HG02759 (cell line): ENCODE measurements at regions not wholly inside any gene's neighbourhood (a gene's known extent, or its start where the extent isn't known, plus 50 kb on each side); places are given as distances from the start of the nearest gene placed in this dataset.
A peak's percentile ranks its signal among the peaks of the same experiment; 100 is the strongest.
"Not testable (repeated sequence)": the region's sequence is repeated elsewhere in the genome, so short reads cannot be mapped to it uniquely, and the experiment has no call there.

ENCODE experiments used
- ATAC-seq: cut with Tn5 transposase; IDR thresholded peaks from one replicate; pipeline ENCODE4 v1.9.1; 2021; ENCODE audit warnings: mild to moderate bottlenecking, moderate library complexity; ENCODE audit not compliant: unreplicated experiment

GRCh38 chr9:71286146-71286545 lies 164.7 kb upstream of the TRPM3 start:
- no peak for ATAC-seq

DNA sequence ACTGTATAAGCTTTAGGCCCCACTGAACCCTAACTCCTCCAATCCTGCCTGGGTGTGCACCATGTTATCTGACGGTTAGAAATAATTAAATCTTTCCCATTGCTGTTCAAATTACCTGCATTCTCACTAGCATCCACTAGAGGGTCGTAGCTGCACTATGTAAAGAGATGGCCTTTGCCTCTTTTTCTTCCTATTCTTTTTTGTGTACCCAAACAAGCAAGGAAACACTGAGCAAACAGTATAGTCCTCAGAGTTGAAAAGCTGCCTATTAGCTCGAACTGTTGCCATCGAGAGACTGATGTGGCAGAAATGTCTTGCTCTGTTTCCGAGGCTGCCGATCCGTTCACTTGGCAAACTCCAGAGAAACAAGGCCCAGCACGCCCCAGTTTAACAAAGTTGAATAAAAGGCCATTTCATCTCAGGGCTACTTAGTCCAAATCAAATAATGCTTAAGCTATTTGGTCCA lies 163.8 kb upstream of the TRPM3 start:
- ATAC-seq = peak; percentile 85

- not testable (repeated sequence) for ATAC-seq
These were observed 160.7 kb upstream of the TRPM3 start for GRCh38 chr9:71282116-71282515.

DNA sequence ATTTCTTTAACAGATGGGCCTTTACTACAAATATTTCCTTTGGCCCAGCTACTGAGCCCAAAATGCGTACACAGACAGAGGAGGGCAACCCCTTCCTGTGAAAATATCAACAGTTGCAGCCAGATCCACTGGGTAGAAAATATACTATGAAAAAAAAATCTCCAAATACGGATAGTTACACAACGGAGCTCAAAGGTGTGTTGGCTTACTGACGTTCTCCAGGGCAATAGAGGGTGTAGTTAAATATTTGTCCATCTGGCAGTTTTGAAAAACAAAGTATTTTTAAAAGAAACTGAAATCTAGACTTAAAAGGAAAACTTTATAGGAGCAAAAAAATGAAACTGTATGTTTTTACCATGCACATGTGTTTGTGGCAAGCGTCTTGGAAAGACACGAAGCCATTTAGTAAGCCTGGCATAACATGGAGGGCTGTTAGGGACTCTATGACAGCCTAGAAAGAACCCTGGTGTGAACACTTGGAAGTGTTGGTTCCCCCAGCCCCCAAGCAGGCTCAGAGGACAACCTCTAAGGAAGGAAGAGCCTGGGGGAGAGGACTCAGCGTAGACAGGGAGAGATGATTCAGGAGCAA lies 157.8 kb upstream of the TRPM3 start:
- no peak for ATAC-seq

- ATAC-seq = no peak
These were observed 152.2 kb upstream of the TRPM3 start for GRCh38 chr9:71273613-71274012.

DNA sequence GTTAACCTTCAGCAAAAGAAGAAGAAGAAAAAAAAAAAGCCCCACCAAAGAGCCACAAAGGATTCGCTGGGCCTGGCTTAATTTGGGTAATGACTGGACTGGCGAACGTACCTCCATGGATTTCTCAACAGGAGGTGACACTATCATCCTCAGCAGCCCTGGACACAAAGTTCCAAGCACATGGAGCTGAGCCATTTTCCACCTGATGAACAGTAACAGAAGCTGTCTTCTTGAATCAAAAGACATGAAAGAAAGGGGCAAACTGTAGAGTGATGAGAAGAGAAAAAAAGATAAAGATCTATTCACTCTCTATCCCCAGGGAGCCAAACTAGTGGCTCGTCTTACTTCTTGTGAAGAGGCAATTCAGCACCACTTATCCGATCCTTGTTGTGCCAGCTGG lies 150.2 kb upstream of the TRPM3 start:
- ATAC-seq = no peak

- ATAC-seq = no peak
These were observed 149.1 kb upstream of the TRPM3 start for GRCh38 chr9:71270554-71270953.

DNA sequence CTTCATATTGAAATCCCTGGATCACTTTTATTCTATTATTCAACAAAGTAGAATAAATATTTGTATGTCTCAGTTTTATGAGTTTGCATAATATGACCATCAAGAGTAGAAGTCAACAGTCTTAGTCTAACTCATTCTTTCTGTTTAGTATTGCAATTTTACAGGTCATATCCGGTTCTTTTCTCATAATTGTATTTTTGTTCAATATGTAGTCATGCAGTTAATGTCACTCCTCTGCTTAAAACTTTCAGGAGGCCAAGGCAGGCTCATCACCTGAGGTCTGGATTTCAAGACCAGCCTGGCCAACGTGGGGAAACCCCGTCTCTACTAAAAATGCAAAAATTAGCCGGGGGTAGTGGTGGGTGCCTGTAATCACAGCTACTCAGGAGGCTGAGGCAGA lies 148.4 kb upstream of the TRPM3 start:
- no peak for ATAC-seq

GRCh38 chr9:71268871-71269635 lies 147.6 kb upstream of the TRPM3 start:
- ATAC-seq = no peak

DNA sequence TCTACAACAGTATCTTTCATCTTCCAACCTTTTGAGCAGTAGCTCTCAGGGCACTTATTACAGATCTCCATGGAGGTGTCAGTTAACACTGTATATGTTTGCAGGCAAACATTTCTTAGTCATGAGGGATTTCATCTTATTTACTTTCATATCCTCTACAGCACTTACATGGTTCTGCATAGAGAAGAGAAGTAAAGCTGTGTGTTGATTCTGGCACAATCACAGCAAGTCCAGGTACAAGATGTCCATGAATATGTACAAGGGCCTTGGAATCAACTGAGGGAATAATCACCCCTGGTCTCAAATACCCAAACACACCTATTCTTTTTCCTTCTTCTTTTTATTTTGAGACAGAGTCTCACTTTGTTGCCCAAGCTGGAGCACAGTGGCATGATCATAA lies 142.0 kb upstream of the TRPM3 start:
- no peak for ATAC-seq

DNA sequence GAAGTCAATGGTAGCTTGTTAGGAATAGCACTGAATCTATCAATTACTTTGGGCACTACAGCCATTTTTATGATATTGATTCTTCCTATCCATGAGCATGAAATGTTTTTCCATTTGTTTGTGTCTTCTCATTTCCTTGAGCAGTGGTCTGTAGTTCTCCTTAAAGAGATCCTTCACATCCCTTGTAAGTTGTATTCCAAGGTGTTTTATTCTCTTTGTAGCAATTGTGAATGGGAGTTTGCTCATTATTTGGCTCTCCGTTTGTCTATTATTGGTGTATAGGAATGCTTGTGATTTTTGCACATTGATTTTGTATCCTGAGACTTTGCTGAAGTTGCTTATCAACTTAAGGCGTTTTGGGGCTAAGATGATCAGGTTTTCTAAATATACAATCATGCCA lies 139.0 kb upstream of the TRPM3 start:
- not testable (repeated sequence) for ATAC-seq

DNA sequence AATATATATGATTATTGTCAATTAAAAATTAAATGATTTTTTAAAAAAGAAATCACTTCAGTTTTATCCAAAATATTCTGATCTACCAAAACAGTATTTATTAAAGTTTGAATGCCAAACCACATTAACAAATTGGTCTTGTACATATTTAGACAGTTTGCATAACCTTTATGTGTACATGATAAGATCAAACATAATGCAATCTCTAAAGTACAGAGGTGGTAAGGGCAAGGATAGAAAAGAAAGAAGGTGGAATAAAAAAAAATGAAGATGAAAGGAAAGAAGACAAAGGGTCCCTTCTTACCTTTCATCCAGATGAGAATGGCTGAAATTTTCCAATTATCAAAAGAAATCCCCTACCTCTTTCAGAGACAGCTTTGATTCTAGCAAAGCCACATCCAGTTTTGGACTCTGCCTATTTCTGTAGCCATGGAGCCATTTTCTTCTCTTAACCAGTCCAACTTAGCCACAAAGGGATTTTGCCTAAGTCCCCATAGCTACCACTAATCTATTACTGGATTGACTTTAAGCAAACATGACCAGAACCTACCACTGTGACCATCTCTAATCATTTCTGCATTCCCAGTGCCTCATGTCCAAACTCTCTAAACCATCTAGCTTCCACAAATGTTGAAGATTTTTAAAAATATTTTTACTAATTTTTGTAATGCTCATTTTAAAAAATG lies 133.3 kb upstream of the TRPM3 start:
- ATAC-seq = no peak

DNA sequence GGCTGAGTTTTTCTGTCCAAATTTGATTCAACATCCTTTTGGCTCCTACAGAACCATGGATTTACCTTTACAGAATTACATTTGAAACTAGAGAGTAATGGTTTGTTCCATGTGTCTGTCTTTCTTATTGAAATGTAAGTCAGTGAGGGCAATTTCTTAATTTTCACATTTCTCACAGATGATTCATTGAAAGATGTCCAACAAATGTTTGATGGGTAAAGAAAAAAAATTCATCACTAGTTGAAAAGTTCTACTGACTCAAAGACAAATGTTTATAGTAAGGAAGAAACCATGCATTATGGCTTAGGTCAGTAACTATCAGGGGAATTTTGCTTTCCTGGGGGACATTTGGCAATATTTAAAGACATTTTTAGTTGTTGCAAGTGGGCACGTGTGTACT lies 131.6 kb upstream of the TRPM3 start:
- no peak for ATAC-seq

DNA sequence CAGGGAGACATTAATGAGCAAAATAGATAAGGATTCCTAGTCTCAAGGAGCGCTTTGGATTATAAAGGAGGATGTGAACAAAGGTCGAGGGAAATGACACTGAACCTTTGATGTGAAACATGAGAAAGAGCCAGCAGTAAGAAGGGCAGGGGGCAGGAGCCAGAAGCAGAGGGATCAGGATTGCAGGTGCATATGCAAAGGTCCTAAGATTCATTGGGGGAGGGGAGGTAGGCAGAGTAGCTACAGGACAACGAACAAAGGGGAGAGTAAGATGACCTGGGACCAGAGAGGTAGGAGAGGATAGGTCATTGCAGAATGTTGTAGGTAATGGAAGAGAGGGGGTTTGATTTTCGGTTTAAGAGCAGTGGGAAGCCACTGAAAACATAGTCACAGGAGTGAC lies 129.2 kb upstream of the TRPM3 start:
- ATAC-seq = no peak

DNA sequence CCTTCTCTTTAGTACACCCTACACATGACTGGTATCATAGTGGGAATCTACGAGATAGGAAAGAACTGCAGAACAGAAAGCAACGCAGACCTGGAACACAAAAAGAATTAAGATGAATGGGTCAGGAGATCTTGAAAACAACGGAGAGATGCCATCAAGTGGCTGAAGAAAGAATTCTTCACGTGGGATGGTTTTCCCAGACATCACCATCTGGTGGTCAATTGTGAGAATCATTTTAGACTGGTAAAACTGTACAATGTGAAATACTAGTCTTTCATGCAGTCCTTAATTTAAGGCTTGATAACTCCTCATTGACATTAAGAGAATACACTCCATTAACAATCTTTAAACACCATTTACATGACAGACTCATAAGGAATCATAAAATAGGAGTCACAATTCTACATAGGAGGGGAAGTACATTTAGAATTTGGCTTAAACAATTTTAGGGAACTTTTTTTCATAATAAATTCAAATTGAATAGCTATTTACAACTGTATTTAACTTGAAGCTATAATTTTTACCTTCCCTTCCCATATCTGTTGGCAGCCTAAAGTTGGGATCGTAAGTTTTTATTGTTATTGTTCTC lies 128.4 kb upstream of the TRPM3 start:
- ATAC-seq = peak; percentile 92

GRCh38 chr9:71245651-71246050 lies 124.2 kb upstream of the TRPM3 start:
- ATAC-seq = no peak

GRCh38 chr9:71243951-71244350 lies 122.5 kb upstream of the TRPM3 start:
- no peak for ATAC-seq

DNA sequence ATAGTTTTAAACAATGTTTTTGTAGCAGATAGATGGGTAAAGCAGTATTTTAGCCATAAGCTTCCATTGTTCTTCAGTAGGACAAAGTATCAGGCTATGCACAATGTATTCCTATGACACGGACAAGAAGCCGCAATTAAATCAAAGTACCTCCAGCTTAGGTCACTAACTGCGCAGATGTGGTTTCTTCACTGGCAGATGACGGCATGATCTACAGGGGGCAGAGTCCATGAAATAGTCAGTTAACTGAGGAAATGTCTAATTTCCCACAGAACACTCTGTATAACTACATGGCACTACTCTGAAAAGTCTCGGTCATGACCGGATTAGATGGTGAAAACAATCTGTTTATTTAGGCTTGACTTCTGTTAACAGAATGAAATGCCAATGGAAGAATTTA lies 120.7 kb upstream of the TRPM3 start:
- ATAC-seq = no peak

DNA sequence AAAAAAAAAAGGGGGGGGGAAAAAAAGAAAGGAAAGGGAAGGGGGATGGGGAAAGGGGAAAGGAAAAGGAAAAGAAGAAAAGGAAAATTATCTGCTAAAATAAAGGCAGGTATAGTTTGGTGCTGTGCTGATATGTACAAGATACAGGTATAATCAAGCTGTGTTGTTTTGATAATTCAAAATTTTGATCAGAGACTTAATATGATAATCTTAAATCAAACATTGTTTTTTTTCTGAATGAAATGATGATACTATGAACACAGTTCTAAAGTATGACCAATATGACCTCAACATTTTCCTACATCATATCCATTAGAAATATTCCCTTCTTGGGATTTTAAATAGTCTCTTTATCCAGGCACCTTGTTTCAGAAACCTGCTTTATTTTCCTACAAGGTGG lies 115.6 kb upstream of the TRPM3 start:
- ATAC-seq = no peak

DNA sequence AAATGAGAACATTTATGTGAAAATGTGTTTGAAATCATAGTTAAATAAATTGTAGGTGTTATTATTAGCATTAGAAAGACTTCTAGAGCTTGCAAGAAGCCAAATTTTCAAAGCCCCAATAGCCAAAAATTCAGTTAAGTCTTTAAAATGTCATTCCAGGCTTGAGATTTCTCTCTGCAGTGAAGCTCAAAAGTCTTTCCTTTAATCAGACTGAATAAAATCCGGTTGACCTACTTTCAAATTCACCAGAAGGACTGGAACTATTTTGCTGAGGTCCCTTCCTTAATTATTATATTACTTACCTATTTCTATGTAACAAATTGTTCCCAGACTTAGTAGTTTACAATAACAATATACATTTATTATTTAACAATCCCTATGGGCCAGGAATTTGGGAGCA lies 112.2 kb upstream of the TRPM3 start:
- ATAC-seq = no peak

- ATAC-seq = no peak
These were observed 102.6 kb upstream of the TRPM3 start for GRCh38 chr9:71223953-71224538.
